Hematopoietic multipotent progenitor cell treated with erythropoietin and hydrocortisone succinate and interleukin-3 and kit ligand, for 4 days (in vitro differentiated cells): ENCODE measurements at regions not wholly inside any gene's neighbourhood (a gene's known extent, or its start where the extent isn't known, plus 50 kb on each side); places are given as distances from the start of the nearest gene placed in this dataset.
"Not testable (repeated sequence)": the region's sequence is repeated elsewhere in the genome, so short reads cannot be mapped to it uniquely, and the experiment has no call there.

Source experiments
- DNase-seq: peaks from one replicate; pipeline ENCODE4 v3.0.0-alpha.2; 2015

DNA sequence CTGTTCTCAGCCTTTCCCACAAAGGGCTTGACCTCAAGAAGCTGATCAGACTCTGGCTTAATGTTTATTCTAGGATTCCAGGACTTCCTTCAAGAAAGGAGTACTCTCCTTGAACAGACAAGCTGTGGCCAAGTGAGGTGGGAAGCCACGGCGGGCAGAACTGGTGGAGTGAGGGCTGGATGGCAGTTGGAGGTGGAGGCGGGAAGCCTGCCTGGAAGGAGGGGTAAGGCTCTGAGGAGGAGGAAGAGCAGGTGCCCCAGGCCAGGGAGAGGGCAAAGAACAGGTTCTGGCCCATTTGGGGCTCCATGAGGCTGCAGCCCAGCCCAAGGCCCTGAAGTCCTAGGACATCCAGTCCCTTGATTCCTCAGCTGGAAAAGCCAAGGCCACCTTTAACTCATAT is 143.9 kb downstream of the CYP26B1 start:
- DNase-seq = no peak

DNA sequence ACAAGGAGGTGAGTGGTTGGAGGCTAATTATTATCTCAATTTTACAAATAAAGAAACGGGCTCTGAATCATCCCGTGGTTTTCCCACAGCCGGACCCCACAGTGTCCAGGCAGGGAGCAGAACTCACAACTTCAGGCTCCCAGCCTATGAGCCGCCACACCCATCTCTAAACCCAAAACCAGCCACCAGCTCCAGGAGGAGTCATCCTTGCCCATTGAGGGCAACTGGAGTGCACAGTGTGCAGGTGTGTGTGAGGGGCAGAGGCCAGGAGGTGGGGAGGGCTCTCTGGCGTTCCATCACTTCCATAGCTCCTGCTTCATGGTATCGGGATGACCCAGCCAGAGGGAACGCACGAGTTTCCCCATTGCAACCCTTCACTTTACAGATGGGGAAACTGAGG is 144.5 kb downstream of the CYP26B1 start:
- DNase-seq = no peak

DNA sequence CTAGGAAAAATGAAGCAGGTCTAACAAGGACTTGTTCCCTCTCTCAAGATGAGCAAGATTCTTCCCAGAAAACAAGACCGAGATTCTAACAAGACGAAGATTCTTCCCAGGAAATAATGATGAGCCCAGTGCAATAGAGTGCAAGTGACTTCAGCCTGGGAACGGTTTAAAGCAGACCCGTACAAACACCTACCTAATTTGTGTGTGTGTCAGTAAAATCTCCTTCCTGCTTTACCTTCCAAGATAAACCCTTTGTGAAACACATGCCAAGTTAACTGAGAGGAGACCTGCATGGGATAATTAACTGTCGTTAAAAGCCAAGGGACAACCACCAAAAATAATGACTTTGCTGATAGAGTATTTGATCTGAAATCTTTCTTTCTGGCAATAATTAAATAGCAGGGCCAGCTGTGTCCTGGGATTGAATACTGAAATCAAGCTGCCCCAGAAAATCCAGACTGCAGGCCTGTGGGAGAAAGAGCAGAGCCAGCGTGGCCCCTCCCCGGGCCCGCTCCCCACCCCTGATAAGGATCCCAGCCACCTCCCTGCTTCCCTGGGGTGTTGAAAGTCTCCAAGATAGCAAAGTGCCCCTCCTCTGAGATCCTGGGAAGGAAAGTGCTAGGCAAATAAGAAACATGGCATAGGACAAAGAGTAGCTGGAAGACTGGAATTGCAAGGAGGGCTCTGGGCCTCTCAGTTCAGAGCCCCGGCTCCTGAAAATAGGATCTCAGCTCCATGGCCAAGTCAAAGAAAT is 145.5 kb downstream of the CYP26B1 start:
- DNase-seq = no peak

DNA sequence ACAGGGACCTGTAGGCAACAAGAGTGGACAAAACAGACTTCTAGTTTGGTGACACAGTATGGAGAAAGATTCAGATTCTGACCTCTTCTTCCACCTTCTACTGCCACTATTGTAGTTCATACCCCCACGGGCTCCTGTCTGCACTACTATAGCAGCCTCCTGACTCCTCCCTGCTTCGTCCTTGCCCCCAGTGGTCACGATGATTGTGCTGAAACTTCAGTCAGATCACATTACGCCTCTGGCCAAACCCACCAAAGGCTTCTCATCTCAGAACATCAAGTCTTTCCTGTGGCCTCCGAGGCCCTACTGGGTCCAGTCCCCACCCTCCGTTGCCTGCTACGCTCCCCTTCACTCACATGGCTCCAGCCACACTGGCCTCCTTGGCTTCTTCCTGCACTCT is 147.6 kb downstream of the CYP26B1 start:
- DNase-seq = no peak

DNA sequence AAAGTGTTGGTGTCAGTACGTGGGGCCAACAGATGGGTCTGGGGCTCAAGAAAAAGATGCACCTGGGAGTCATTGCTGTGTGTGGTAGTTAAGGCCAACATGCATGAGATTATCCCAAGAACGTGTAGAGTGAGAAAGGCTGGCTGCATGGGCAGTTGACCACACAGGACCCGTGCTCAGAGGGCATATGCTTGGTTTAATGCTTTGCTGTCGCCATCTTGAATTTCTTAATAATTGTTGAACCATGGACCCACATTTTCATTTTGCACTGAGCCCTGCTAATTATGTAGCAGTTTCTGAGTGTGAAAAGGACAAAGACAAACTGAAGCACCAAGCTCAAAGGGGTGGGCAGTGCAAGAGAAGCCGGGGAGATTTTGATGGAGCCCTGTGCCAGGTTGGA is 148.1 kb downstream of the CYP26B1 start:
- no peak for DNase-seq

DNA sequence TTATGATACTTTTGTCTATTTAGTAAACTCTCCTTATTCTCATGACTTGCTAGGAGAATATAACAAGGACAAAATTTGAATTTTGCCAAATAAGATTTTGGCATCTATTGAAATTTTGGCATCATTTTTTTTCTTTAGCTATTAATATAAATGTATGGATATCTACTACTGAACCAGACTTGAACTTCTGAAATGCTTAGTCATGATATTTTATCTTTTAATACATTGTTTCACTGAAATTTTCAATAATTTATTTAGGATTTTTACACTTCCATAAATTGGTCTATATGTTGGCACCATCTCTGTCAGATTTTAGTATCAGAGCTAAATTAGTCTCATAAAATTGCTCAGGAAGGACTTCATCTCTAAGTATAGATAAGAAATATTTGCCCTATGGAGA is 149.8 kb downstream of the CYP26B1 start:
- no peak for DNase-seq

DNA sequence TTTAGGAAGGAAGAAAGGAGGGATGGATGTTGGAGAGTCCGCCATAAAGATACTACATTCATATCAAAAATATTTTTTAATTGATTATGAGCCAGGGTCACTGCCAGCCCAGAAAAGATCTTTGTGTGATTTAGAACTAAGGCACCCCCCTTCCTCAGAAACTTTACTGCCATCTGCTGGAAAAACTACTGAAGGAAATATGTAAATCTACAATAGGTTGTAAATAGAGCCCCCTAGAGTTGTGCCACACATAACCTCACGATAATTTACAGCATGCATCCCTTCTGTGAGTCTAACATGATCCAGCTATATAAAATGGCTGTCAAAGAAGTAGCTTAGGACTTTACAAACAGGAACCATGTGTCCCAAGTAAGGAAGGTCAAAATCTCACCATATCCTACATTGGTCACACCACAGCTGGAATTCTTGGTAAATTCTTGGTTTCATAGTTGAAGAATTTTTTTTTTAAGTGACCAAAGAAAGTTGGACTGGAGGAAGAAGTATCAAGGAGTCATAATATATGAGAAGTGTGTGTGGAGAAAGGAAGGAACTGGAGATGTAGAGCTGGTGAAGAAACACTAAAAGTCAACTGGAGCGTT is 152.5 kb downstream of the CYP26B1 start:
- peak; percentile 40 for DNase-seq

DNA sequence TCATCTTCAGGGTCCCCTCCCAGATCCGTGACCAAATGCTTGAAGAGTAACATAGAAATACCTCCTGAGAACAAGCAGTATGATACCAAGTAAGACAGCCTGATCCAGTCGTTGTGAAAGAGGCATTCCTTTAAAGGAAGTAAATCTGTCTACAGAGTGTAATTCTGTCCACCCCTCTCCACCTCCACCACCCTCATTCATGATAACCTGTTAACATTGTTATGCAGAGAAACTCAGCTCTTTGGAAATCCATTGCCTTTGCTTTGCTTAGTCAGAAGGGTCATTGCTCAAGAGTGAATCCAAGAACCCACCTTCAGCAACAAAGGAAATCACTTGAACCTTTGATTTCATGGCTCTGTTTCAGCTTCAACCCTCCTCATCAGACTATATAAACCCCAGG is 155.6 kb downstream of the CYP26B1 start:
- DNase-seq = no peak

DNA sequence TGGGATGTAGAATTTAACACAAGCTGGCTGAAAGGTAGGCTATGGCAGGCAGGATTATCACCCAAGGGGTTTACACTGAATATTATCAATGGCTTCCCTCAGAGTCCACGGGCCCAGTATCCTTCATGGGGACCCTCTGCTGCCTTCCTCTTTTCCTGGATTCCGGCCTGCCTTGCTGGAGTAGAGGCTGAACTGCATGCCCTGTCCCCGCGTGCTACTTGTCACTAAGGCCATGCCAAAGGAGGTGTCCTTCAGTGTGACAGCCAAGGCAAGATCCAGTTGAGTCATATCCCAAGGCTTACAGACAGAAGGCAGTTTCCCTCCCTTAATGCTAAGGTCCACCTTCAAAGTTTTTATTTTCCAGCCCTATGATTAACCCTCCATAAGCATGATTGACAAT is 156.3 kb downstream of the CYP26B1 start:
- DNase-seq = no peak

DNA sequence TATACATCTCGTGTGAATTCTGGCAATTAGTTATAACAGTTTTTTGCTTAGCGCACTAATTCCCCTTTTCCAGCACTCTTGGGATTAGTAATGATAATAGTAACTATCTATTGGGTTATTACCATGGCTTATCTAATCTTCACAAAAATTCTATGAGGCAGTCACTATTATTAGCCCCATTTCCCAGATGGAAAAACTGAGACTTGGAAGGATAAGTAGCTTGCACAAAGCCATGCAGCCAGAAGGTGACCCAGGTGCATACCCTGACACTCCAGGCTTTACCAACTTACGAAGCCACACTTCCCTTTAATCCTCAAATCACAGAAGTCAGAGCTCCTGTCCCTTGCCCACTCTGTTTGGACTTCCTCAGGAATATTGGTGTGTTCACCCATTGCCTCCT is 156.8 kb downstream of the CYP26B1 start:
- DNase-seq = no peak

DNA sequence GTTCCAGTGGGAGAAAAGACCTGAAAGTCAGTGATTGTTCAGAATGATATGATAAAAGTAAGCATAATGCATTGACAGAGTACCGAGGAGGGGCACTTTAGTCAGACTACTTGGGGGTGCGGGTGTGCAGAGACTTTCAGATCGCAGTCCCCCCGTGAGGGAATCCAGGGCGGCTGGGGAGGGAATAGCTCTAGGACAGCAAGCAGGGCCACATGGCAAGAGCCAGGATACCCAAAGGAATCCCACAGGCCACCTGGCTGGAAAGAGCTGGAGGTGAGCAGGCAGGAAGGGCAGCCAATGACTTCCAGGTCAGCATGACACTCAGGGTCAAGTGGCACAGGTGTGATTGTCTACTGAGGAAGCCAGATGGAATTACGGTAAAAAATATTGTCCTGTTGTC is 157.5 kb downstream of the CYP26B1 start:
- no peak for DNase-seq

DNA sequence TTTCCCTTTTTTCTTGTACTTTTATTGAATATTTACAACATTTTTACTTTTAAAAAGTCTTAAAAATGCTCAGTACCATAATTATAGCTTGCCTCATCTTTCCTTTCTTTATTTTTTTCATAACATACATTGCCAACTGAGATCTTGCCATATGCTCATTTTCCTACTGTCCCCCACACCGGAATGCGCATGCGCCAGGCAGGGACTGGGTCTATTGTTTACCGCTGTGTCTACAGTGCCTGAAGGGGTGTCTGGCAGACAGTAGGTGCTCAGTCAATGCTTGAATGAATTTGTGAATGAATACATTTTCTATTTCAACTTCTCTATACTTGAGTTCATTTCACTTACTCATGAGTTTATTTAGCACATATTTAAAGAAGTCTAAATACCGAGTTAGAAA is 158.0 kb downstream of the CYP26B1 start:
- DNase-seq = no peak

DNA sequence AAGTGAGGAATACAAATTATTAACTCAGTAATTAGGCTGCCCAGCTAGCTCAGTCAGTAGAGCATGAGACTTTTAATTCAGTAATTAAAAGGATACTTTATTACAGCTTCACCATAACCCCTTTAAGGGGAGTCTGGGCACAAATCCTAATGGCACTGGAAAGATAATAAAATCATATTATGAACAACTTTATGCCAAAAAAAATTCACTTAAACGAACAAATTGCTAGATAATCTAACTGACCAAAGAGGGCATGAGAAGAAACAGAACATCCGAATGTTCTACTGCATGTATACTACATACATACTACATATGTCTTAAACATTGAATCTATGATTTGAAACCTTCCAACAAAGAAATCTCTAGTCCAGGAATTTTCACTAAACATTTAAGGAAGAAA is 159.5 kb downstream of the CYP26B1 start:
- no peak for DNase-seq

DNA sequence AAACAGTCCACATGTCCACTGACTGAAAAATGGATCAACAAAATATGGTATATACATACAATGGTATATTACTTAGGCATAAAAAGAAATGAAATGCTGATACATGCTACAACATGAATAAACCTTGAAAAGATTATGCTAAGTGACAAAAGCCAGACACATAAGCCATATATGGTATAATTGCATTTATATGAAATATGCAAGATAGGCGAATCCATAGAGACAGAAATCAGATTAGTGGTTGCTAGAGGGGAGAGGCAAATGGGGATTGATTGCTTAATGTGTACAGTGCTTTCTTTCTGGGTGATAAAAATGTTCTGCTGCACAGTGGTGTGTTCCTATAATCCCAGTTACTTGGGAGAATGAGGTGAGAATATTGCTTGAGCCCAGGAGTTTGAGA is 171.0 kb downstream of the CYP26B1 start:
- no peak for DNase-seq

DNA sequence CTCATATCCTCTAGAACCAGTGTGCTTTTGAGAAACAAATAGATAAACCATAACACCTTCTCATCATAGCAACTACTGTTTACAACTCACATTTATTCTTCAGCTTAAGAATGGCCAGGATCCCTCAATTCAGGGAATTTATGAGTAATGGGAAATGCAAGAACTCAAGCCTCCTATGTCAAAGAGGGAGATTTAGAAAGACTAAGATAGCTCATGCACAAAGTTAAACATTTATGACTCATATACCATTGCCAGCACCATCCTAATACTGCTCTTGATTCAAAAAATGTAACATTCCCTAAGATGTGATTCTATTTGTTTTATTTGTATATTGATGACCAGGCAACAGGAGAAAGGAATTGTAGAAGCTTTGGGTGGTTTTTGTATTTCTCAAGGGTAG is 172.8 kb downstream of the CYP26B1 start:
- no peak for DNase-seq

DNA sequence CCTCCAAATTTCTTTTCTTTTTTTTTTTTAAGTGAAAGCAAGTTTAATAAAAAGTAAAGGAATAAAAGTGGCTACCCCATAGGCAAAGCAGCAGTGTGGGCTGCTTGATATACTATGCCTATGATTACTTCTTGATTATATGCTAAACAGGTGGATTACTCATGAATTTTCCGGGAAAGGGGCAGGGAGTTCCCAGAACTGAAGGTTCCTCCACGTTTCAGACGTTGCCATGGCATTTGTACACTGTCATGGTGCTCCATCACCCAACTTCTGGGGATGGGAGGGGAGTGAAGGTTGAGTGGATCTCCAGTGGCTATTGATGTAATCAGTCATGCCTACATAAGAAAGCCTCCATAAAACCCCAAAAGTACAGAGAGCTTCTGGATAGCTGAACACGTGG is 176.2 kb downstream of the CYP26B1 start:
- DNase-seq = peak; percentile 1

DNA sequence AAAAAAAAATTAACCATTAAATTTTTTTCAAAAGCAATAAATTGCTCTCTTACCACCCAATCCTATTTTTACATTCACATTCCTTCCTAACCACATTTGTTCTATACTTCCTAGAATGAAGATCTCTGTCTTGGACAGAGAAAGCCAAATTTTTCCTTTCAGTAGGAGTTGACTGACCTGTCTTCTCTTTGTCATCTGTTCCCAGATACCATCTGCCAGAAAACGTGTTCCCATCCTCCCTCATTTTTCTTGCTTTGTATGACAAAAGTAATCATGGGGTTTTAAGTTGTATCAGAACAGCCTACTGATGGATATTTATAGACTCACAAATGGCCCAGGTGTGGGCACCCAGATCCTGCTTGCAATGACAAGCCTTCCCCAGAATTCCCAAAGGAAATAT is 182.1 kb downstream of the CYP26B1 start:
- DNase-seq = no peak

DNA sequence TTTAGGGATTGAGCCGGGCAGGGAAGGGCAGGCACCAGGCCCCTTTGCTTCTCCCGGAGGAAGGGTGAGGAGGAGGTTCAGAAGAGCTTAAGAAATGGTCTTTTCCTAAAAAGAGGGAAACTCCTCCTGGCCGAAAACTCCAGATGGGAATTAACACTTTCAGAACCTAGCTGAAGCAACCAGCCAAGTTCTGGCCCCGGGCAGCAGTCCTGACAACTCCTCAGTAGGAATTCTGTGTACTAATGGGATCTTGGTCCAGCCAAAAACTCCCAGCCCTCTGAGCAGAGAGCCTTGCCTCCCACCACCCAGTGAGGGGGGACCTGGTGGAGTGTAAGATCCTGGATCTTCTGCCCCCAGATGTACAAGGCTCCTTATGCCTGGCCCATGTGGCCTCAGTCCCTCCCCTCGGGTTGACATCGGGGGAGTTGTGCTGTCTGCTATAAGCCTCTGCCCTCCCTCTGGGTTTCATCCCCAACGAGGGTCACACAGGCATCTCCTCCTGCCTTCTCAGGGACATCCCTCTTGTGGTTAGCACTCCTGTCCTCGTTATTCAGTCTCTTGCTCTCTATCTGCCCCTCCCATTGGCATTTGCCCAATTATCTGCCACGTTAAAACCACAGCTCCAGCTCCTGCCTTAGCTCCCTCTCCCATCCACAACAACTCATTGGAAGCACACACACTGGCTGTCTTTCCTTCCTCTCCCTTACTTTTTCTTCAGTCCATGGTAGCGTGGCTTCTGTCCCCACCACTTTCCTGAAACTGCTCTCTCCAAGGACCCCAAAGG is 184.6 kb downstream of the CYP26B1 start:
- DNase-seq = peak; percentile 7

DNA sequence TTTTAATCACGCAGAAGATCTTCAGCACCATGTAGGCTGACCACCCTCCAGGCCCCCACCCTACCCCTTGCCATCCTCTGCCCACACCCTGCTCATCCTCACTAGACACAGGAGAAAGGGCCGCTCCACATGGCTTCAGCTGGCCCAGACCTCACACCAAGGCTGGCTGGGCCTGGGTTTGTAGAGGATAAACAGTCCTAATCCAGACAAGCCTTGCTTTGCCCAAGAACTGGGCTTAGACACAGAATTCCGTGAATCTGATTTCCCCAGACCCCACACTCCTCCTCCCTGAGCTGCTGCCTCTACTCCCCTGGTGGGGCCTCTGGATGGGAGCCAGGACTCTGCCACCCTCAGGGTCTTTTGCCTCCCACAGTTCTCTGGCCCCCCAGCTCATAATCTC is 185.3 kb downstream of the CYP26B1 start:
- DNase-seq = no peak

DNA sequence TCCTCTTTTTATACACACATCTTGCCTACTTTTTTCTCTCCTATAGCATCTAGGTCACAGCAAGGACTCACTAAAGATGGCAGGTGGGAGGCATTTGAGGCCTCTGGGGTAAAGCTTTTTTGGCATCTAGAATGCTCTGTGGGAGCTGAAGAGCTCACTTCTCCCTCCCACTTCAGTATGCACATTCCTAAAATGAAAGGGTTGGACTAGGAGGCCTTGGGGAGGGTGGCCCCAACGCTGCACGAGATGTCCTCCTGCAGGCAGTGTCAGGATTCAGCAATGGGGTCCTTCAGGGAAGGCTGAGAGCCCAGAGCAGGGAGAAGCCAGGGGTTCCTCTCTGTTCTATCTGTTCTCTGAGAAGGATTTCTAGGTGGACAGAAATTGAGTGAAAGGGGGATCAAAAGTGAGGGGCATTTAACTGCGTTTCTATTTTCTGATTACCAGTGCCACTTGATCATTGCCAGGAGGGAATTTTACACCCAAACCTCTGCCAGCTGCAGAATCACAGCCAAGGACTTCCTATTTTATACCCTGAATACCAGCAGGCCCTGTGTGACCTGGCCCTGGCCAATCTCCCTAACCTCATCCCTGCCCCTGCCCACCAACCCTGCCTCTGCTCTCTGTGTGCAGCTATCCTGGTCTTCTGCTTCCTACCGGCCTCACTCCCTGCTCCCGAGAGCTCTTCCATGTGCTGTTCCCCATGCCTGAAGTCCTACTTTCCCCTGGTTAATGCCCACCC is 186.2 kb downstream of the CYP26B1 start:
- DNase-seq = no peak

DNA sequence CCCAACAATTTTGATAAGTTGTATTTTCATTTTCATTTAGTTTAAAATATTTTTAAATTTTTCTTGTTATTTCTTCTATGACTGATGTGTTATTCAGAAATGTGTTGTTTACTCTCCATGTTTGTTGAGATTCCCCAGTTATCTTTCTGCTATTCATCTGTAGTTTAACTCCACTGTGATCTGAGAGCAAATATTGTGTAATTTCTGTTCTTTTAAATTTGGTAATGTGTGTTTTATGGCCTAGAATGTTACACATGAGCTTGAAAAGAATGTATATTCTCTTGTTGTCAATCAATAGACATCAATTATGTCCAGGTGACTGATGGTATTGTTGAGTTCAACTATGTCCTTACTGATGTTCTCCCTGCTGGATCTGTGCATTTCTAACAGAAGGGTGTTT is 188.2 kb downstream of the CYP26B1 start:
- no peak for DNase-seq

DNA sequence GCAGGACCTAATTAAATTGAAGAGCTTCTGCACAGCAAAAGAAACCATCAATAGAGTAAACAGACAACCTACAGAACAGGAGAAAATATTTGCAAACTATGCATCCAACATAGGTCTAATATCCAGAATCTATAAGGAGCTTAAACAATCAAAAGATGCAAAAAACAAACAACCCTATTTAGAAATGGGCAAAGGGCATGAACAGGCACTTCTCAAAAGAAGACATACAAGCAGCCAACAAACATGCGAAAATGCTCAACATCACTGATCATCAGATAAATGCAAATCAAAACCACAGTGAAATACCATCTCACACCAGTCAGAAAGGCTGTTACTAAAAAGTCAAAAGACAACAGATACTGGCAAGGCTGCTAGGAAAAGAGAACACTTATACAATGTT is 189.2 kb downstream of the CYP26B1 start:
- not testable (repeated sequence) for DNase-seq

DNA sequence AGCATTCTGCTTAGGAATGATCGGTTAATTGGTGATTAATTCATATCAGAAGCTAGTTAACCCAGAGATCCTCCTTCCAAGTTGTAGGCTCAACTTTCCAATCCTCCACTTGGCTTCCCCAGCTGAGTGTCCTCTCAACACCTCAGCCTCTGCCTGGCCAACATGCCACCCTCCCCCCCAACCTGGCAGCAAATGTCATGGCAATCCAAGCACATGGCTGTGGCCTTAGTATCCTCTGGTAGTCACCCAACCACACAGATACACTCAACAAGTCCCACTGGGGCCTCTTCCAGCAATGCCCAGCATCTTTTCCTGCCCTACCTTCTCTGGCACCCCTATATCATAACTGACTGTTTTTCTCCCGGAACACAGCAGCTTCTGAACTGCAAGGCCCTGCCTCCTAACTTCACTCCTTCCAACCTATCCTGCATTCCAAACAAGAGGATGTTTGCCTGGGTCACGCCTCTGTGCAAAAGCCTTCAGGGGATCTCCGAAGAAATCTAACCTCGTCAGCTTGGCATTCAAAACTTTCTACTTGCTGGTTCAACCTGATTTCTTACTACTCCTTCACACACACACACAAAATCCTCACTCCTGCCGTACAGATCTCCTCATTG is 195.0 kb downstream of the CYP26B1 start:
- DNase-seq = no peak
